Heart right ventricle (tissue), 16 donors: ENCODE measurements at regions not wholly inside any gene's neighbourhood (a gene's known extent, or its start where the extent isn't known, plus 50 kb on each side); places are given as distances from the start of the nearest gene placed in this dataset.

ENCODE experiments used
- ATAC-seq, 8 donors: fragments of 200-7000 bp; cut with Tn5 transposase; one replicate each; pipeline ENCODE4 v1.9.1; 2020; ENCODE audit warnings: mild to moderate bottlenecking in 8 of 8, moderate library complexity in 8 of 8, moderate number of reproducible peaks in 1 of 8
- DNase-seq, 2 donors: peaks; one replicate each; pipeline ENCODE4 v3.0.0-alpha.2; 2020
- H3K27ac ChIP-seq, 10 donors: fragments of 200-600 bp; sonication (generic) in 2 of 10; one replicate each; pipeline versions ENCODE4 v1.5.0 to v1.8.0; 2020 to 2022; ENCODE audit warnings: mild to moderate bottlenecking in 3 of 10
- H3K27me3 ChIP-seq, 7 donors: fragments of 200-600 bp; one replicate each; pipeline ENCODE4 v1.8.0; 2021 to 2022; ENCODE audit warnings: mild to moderate bottlenecking in 2 of 7
- H3K36me3 ChIP-seq, 9 donors: fragments of 200-600 bp; sonication (generic) in 1 of 9; one replicate each; pipeline versions ENCODE4 v1.5.0 to v1.8.0; 2020 to 2022; ENCODE audit warnings: mild to moderate bottlenecking in 2 of 9
- H3K4me1 ChIP-seq, 9 donors: fragments of 200-600 bp; sonication (generic) in 1 of 9; one replicate each; pipeline versions ENCODE4 v1.5.0 to v1.8.0; 2020 to 2022; ENCODE audit warnings: mild to moderate bottlenecking in 4 of 9
- H3K4me3 ChIP-seq, 10 donors: fragments of 200-600 bp; sonication (generic) in 2 of 10; one replicate each; pipeline versions ENCODE4 v1.5.0 to v1.8.0; 2020 to 2022; ENCODE audit warnings: mild to moderate bottlenecking in 7 of 10, moderate library complexity in 2 of 10
- H3K9me3 ChIP-seq, 11 donors: fragments of 200-600 bp in 10 of 11; sonication (generic) in 2 of 11; one replicate each; pipeline versions ENCODE4 v1.5.0 to v1.8.0; 2013 to 2022; ENCODE audit warnings: mild to moderate bottlenecking in 2 of 11, control low read depth in 1 of 11, moderate library complexity in 1 of 11
- WGBS, 2 donors: extraction: QIAGEN DNeasy Blood & Tissue Kit; methylation state at CpG; one replicate each; pipeline ENCODE4 v1.1.7; 2013; ENCODE audit warnings: inconsistent platforms in 1 of 2; 5-methylcytosine and 5-hydroxymethylcytosine counted together
- intact Hi-C, 10 donors: fragments of 100-400 bp; cut with DNase I; formaldehyde crosslinking; loops; one replicate each; pipeline versions ENCODE4 v1.11.1 to v1.14.2; 2022
- TF ChIP-seq, protein P1 (sequence below), 9 donors: fragments of 200-600 bp; sonication (generic) in 2 of 9; IDR thresholded peaks; one replicate each; pipeline versions ENCODE4 v1.5.0 to v1.8.0; 2021 to 2022; ENCODE audit warnings: antibody characterized with exemption in 9 of 9, mild to moderate bottlenecking in 5 of 9, moderate library complexity in 1 of 9
- donor health status: Arrhythmogenic right ventricular cardiomyopathy.
- donor health status: ischemic (EF 13 %, LVEDD 7.1; RV severe dilation, severe dysfunction).
- donor health status: healthy with polysubstance abuse.
- donor health status: DM: no; HTN: yes; CAD: no.
- donor health status: DM: no; HTN: no; CAD: no.
- donor health status: ischemic (EF 25% LVEDD 6.9; RV normal size, moderate dysfunction).
- donor health status: ischemic (EF 25% LVEDD 5.7; RV mildly dilated, moderate dysfunction).
- donor health status: healthy.
- donor health status: DM: yes; HTN: yes; CAD: no.
- donor health status: Ischemic cardiomyopathy.
- donor health status: ischemic (EF 35%, LVEDD 5.7; RV mildly dilated, moderate dysfunction).
- donor health status: nonischemic (EF 11% LVEDD 7.7; RV severe dilation, severe dysfunction).
- donor health status: DM: yes; HTN: yes; CAD: no.
- donor health status: PGD.
- donor health status: ischemic (EF 29% LVEDD 5.4; RV normal size, mild dysfunction).
- donor health status: nonischemic (EF 23%, LVEDD 6.1; RV moderate dilation, normal function).

GRCh38 chr13:34867590-34867989 lies 74.5 kb upstream of the NBEA start:
- no peak overlapping the region for H3K27ac ChIP-seq
- intact Hi-C loops = no loop called here
- 92 to 96% methylated on average over 4 of the region's 4 CpGs for WGBS, 2 donors

GRCh38 chr13:34868733-34869132 lies 73.3 kb upstream of the NBEA start:
- H3K27ac ChIP-seq = no peak overlapping the region
- no peaks in the 10 kb centered on the region for H3K36me3 ChIP-seq
- DNase-seq (no peak), ATAC-seq (no peak)
- TF ChIP-seq, protein P1, sequence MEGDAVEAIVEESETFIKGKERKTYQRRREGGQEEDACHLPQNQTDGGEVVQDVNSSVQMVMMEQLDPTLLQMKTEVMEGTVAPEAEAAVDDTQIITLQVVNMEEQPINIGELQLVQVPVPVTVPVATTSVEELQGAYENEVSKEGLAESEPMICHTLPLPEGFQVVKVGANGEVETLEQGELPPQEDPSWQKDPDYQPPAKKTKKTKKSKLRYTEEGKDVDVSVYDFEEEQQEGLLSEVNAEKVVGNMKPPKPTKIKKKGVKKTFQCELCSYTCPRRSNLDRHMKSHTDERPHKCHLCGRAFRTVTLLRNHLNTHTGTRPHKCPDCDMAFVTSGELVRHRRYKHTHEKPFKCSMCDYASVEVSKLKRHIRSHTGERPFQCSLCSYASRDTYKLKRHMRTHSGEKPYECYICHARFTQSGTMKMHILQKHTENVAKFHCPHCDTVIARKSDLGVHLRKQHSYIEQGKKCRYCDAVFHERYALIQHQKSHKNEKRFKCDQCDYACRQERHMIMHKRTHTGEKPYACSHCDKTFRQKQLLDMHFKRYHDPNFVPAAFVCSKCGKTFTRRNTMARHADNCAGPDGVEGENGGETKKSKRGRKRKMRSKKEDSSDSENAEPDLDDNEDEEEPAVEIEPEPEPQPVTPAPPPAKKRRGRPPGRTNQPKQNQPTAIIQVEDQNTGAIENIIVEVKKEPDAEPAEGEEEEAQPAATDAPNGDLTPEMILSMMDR (IDR thresholded peaks at IDR 0.05) = no peak
- WGBS, 2 donors = 95 to 97% methylated on average over 2 of the region's 2 CpGs
- no peaks in the 10 kb centered on the region for H3K4me1 ChIP-seq
- H3K9me3 ChIP-seq = no peaks in the 10 kb centered on the region
- H3K27me3 ChIP-seq = no peaks in the 10 kb centered on the region
- no peak overlapping the region for H3K4me3 ChIP-seq
- intact Hi-C loops = no loop called here

More at GRCh38 chr13:34867590-34867989, 74.5 kb upstream of the NBEA start:
- H3K9me3 ChIP-seq = no peaks in the 10 kb centered on the region
- no peak for DNase-seq
- no peak overlapping the region for H3K4me3 ChIP-seq
- TF ChIP-seq, protein P1 (IDR thresholded peaks at IDR 0.05) = no peak
- H3K27me3 ChIP-seq = no peaks in the 10 kb centered on the region
- H3K36me3 ChIP-seq = no peaks in the 10 kb centered on the region
- ATAC-seq = no peak
- no peaks in the 10 kb centered on the region for H3K4me1 ChIP-seq

DNA sequence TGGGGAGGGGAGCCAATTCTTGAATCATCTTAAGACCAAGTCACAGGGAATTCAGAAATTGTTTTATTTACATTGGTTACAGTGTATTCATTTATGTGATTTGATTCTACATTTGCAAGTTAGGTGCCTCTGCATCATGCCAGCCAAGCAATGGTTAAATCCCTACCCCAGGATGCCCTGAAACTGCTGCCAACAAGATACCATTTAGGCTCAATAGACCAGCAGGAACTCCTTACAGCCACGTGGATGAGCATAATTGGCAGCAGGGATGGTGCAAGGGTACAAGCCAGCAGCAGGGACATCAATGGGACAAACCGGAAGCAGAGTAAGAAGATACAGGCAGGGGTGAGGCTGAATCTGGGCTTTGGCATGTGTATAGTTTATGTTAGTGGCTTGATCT lies 72.4 kb upstream of the NBEA start:
- TF ChIP-seq, protein P1 (IDR thresholded peaks at IDR 0.05) = no peak
- DNase-seq (no peak), ATAC-seq (no peak)
- H3K36me3 ChIP-seq = no peaks in the 10 kb centered on the region
- H3K4me1 ChIP-seq = no peaks in the 10 kb centered on the region
- 43% methylated on average over 2 of the region's 2 CpGs for WGBS, 2 donors
- H3K4me3 ChIP-seq = no peak overlapping the region
- H3K27me3 ChIP-seq = no peaks in the 10 kb centered on the region
- H3K27ac ChIP-seq = no peak overlapping the region
- intact Hi-C loops = no loop called here
- no peaks in the 10 kb centered on the region for H3K9me3 ChIP-seq

DNA sequence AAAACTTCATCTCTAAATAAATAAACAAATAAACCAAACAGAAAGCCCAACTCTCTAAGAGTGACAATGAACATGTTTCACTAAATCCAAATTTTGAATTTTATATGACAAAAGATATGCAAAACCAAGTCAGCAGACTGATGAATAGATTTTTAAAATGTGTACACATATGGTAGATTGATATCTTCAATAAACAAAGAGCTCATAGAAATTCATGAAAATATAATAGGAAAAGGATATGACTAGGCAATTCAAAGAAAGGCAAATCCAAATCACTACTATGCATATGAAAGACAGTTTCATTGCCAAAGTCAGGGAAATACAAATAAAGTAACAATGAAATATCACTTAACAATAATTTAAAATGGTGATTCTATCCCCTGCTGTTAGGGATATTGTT lies 63.7 kb upstream of the NBEA start:
- no peak overlapping the region for H3K4me3 ChIP-seq

More for the DNA sequence above, 63.7 kb upstream of the NBEA start:
- ATAC-seq (no peak), DNase-seq (no peak)
- Histone ChIP-seq H3K27me3 (no peaks in the 10 kb centered on the region), H3K27ac (no peak overlapping the region), H3K9me3 (no peaks in the 10 kb centered on the region), H3K36me3 (no peaks in the 10 kb centered on the region), H3K4me1 (peaks cover 0 to 7% (median 0%) of the 10 kb centered on the region in 9 donors)
- intact Hi-C loops = no loop called here
- TF ChIP-seq, protein P1 (IDR thresholded peaks at IDR 0.05) = no peak
